H4 (cell line): ENCODE measurements at regions not wholly inside any gene's neighbourhood (a gene's known extent, or its start where the extent isn't known, plus 50 kb on each side); places are given as distances from the start of the nearest gene placed in this dataset.

Experiments
- DNase-seq: peaks from one replicate; pipeline ENCODE4 v3.0.0-alpha.2; 2015; ENCODE audit warnings: low spot score

GRCh38 chr5:167684251-167684650 lies 607.2 kb upstream of the WWC1 start:
- no peak for DNase-seq

DNA sequence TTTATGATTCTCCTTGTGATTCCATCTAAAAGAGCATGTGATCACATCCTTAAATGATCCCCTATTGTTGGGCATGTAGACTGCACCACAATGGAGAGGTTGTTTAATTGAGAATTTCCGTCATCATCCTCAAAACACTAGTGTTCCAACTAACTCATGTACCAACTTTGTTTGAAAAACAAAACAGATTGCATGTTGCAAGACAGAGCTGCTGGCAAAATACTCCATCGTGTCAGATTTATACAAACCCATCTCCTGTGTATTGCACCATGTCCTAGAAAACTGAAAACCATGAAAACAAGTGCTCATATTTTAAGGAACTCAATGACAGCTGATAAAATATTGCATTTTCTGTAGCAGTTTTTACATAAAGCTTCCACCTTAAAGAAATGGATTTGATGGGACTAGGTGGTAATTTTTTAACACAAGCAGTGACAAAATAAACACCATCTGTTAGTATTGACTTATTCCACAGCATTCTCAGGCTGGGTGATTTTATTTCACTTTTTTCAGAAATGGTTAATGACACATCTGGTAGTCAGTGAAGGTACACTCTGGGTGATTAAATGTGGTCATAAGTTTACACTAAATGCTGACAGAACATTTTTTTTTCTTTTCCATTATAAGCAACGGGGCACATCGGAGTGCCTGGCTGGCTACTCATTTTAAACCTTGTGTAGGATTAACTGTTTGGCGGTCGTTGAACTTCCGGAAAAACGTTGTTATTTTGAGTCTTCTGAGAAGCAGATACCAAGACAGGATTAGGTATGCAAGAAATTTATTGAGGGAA lies 602.9 kb upstream of the WWC1 start:
- peak; percentile 75 for DNase-seq

- peak; percentile 19 for DNase-seq
Measured at GRCh38 chr5:167694325-167695147, 596.9 kb upstream of the WWC1 start.

- no peak for DNase-seq
Measured at GRCh38 chr5:167696558-167697314, 594.7 kb upstream of the WWC1 start.

DNA sequence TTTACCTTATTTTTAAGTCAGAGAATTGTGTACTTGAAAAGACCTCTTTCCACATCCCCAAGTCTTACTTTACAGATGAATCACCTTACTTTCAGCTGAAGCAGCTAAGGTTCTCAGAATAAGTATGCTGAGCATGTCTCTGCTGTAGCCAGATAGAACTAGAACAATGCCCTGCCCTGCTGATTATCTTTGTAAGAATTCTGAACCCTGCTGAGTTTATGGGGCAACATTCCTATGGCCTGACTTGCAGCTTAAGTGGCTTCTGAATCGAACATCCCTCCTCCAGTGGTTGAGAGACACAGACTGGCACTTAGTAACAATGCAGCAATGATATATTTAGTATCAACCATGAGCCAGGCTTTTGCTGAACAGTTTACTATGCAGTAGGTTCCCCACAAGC lies 592.0 kb upstream of the WWC1 start:
- peak; percentile 97 for DNase-seq

DNA sequence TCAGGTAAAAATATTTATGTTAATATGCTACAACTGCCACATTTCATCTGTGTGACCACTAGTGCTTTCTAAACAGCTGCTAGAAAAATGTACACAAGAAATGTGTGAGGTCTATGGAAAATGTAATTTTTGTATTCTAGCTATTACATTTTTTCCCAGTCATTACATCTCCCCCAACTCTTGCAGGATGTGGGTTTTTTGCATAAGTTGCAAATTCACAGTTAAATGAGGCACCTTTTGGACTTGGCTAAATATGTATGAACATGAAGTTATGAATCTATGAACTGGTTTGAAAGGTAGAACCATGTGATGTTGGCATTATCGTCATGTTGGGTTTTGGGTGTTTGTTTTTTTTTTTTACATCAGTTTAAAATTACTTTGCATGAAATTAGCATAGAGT lies 590.4 kb upstream of the WWC1 start:
- no peak for DNase-seq

- no peak for DNase-seq
Measured at GRCh38 chr5:167702014-167702413, 589.4 kb upstream of the WWC1 start.

GRCh38 chr5:167708449-167708848 lies 583.0 kb upstream of the WWC1 start:
- DNase-seq, result no peak

DNA sequence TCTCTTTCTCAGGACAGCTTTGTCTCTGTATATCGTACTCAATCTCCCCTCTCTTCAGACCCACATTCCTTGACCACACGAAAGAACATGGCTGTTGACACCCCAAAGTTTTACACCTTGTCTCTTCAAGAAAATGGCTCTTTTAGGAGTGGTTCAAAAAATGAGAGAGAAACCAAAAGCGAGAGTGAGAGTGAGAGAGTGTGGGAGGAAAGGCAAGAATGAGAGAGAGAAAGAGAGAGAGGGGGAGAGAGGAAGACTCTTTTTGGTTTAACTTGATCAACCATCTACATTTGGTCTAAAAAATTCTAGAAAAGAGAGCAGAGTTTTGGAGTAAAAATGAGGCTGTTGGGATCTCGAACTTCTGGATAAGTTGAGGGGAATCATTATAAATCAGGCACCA lies 581.8 kb upstream of the WWC1 start:
- DNase-seq, result no peak

DNA sequence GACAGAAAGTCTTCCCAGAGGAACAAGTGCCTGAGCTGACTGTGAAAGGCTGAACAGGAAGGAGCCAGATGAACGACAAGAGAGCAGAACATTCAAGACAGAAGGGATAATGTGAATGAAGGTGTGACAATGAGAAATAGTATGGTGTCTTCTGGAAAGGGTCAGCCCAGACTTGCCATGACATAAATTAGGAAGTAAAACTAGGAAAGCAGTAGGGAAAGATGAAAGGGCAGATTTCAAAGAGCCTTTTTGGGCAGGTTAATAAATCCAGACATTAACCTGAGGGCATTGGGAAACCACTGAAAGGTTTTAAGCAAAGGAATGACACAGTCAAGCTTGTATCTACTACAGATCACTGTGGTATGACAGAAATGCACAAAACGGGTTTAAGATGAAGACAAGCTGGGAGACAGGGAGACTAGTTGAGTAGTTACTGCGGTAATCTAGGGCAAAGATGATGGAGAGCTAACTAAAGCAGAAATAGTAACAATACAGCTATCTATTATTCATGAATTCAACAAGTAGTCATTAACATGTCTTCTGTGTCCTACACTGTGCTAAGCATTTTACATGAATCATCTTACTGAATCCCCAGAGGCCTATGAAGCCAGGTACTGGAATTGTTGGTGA lies 580.9 kb upstream of the WWC1 start:
- no peak for DNase-seq

- DNase-seq, result no peak
Measured at GRCh38 chr5:167712986-167713585, 578.4 kb upstream of the WWC1 start.

DNA sequence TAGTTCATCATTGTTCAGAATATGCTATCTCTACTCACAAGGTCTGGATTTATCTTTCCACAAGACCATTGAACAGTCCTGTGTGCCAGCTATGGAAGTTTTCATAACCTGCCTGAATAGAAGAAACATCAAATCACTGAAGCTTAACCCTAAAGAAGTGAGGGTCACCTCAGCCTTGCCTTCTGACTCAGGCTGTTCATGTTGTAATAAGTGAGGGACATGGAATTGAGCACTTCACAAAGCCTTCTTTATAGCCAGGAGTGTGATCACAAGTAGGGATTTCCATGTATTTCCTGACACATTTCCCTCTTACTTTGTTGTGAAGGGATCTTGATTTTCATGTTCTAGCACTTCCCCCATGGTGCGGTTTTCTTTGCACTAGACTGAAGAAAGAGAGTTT lies 577.5 kb upstream of the WWC1 start:
- no peak for DNase-seq

DNA sequence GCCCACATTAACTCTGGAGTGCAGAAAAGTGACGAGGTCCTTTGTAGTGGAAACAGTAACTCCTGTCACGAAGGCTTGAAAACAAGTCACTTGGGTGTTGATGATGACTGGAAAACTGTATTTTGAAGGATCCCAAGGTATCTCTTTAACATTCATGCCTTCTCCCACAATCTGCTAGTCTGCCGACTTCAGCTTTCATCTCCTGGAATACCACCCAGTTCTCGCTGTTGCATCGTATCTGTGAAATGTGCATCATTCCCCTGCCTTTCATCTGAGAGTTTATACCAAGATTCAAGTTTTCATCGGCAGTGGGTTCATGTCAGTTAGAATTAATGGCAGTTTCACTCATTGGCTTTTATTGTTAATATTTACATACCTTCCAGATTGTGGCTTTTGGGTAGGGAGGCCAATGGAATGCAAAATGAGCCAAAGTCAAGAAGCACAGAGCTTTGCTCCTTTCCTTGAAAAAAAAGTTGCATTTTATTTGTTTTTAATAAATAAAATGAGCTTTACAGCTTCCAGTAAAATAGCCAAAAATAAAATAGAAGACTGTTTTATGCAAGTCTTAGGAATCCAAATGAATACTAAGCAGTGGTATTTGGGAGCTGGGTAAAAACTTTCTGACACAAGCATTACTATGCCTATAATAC lies 575.2 kb upstream of the WWC1 start:
- DNase-seq, result peak; percentile 40

GRCh38 chr5:167720259-167720658 lies 571.2 kb upstream of the WWC1 start:
- no peak for DNase-seq

DNA sequence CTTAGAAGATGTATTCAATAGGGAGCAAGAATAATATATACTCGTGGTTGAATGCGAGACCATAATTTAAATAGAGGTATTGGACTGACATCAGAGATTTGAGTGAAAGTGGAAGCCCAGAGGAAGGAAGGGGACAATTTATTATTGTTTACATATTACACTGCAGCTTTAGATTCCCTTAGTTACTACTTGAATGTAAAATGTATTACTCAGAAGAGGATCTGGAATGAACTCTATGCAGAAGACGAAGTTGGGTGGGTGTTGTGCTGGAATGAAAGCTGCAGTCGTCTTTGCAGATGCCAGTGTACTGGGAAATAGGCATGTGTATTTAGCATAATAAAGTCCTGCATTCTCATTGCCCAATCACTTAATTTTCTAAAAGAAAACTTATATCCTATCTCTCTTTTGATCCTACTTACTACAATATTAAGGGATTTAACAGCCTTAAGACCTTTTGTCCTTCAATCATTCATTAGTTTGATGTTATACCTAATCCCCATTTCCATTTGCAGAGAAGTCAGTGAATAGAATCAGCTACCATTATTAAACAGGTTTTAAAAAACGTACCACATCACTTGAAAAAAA lies 570.7 kb upstream of the WWC1 start:
- DNase-seq, result no peak

DNA sequence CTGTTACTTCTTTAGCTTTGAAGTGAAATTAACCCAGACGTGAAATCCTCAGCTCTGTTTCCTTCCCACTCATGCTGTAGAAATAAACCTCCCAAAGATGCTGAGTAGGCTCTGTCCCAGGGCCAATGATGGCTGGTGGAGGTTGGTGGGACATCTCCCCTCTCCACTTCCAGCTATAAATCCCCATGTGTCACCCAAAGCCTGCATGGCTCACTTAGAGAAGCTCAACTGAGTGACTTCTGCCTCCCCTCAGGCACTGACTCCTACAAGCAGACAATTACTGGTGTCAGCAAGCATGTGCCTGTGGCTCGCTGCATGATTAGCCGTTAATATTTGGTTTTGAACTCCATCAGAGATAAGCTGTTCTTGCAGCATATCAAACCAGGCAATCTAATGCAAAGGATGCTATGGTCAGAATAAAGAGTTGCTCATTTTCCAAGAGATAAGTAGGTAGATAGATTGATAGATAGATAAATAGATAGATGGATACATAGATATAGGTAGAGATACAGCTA lies 569.5 kb upstream of the WWC1 start:
- DNase-seq, result no peak

DNA sequence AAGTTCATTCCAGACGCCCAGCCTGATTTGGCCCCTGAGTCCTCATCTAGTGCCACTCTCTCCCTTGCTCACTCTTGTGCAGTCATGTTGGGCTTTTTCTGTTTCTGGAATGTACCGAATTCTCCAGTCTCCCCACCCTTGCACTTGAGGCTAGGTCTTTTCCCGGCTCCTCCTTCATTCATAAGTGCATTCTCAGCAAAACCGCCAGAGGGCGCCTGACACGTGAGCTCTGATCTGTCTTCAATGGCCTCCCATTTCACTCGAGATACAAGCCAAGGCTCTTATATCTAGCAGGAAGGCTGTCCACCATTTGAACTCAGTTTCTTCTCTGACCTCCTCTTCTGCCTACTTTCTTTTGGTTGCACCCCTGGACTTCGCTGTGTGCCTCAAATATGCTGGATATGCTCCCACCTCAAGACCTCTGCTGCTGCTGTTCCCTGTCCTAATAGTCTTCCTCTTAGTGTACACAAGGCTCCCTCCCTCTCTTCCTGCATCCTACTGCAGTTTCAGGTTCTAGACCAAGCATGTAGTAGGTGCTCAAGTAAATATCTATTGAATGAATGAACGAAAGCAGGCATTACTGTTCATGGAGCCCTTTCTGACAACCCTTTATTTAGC lies 568.1 kb upstream of the WWC1 start:
- peak; percentile 74 for DNase-seq

DNA sequence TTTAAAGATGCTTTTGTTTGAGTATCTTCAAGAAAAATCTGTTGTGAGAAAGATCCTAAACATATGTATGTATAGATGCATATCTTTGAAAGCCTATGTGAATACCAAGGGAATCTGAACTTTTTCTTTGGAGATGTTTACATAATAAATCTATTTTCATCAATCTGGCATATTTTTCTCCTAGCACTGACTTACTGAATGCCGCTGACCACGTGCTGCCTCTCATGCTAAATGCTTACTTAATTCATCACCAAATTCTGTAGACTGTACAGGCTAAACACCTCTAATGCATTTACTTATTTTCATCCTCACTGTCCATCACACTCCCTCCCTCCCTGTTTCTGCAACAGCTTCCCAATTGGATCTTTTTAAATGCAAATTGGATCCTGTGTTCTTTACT lies 566.2 kb upstream of the WWC1 start:
- DNase-seq, result no peak

GRCh38 chr5:167725741-167726140 lies 565.7 kb upstream of the WWC1 start:
- no peak for DNase-seq

- DNase-seq, result no peak
Measured at GRCh38 chr5:167726642-167727041, 564.8 kb upstream of the WWC1 start.
